Mammary epithelial cell (primary cell): ENCODE measurements at regions not wholly inside any gene's neighbourhood (a gene's known extent, or its start where the extent isn't known, plus 50 kb on each side); places are given as distances from the start of the nearest gene placed in this dataset.

Source experiments
- EZH2 ChIP-seq: IDR thresholded peaks from 2 replicates; pipeline ENCODE4 v1.6.1; 2012; ENCODE audit warnings: low read length, inconsistent platforms, borderline replicate concordance
- TF ChIP-seq, protein P1 (sequence below), 2 donors: IDR thresholded peaks in 1 of 2; conservative IDR thresholded peaks in 1 of 2; 2 replicates each; pipeline ENCODE4 v1.5.1; 2011 to 2012; ENCODE audit warnings: inconsistent platforms in 2 of 2, low read length in 2 of 2, mild to moderate bottlenecking in 2 of 2, control low read depth in 1 of 2, low read depth in 1 of 2; ENCODE audit not compliant: insufficient read depth in 1 of 2; ENCODE audit errors: extremely low read depth in 1 of 2

DNA sequence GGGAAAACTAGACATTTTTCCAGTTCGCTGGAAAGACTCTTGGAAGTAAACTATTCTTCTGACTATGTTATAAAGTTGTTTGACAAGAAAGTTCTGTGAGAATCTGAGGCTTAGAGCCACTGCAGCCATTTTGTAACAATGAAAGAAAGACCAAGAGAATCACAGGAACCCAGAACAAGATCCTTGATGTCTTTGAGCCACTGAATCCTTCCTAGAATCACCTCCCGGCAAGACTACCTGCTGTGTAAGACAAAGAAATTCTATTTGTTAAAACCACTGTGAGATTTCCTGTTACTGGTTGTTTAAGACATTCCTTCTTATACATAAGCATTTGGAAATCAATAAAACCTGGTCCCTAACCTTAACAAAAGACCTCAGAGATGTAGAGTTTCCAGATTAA, 175.7 kb upstream of the RASGEF1B start:
- TF ChIP-seq, protein P1, sequence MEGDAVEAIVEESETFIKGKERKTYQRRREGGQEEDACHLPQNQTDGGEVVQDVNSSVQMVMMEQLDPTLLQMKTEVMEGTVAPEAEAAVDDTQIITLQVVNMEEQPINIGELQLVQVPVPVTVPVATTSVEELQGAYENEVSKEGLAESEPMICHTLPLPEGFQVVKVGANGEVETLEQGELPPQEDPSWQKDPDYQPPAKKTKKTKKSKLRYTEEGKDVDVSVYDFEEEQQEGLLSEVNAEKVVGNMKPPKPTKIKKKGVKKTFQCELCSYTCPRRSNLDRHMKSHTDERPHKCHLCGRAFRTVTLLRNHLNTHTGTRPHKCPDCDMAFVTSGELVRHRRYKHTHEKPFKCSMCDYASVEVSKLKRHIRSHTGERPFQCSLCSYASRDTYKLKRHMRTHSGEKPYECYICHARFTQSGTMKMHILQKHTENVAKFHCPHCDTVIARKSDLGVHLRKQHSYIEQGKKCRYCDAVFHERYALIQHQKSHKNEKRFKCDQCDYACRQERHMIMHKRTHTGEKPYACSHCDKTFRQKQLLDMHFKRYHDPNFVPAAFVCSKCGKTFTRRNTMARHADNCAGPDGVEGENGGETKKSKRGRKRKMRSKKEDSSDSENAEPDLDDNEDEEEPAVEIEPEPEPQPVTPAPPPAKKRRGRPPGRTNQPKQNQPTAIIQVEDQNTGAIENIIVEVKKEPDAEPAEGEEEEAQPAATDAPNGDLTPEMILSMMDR (conservative IDR thresholded peaks at IDR 0.05 in 1 of 2, IDR thresholded peaks at IDR 0.05 in 1 of 2; ENCODE audit: extremely low read depth in 1 of 2, insufficient read depth in 1 of 2, low read depth in 1 of 2, low read length in 2 of 2) = no peak
- TF ChIP-seq EZH2 = no peak
